ENCODE measurements at regions not wholly inside any gene's neighbourhood (a gene's known extent, or its start where the extent isn't known, plus 50 kb on each side); places are given as distances from the start of the nearest gene placed in this dataset.
A peak's percentile ranks its signal among the peaks of the same experiment; 100 is the strongest.

- DNase-seq (ENCODE audit: low read depth in 4 of 6, low spot score in 6 of 6), result no peak
- Histone ChIP-seq H3K4me1 (ENCODE audit: control insufficient read depth, insufficient read depth, low read length) (peaks cover 10% of the 10 kb centered on the region), H3K4me3 (ENCODE audit: low read depth, low read length) (no peak overlapping the region), H3K9me3 (ENCODE audit: control insufficient read depth, insufficient read depth, low read length) (no peaks in the 10 kb centered on the region), H3K27me3 (ENCODE audit: control insufficient read depth, insufficient read depth, low read length) (peaks cover 9% of the 10 kb centered on the region), H3K27ac (ENCODE audit: low read depth, low read length) (peak overlapping the region; percentile 47), H3K36me3 (ENCODE audit: control insufficient read depth, insufficient read depth, low read length) (no peaks in the 10 kb centered on the region)
- WGBS (ENCODE audit: insufficient coverage), result 83% methylated on average over 10 of the region's 12 CpGs
Observed at GRCh38 chr6:6806844-6807518, 218.5 kb downstream of the LY86 start.

GRCh38 chr6:6808343-6808742 lies 219.8 kb downstream of the LY86 start:
- no peak overlapping the region for H3K27ac ChIP-seq (ENCODE audit: low read depth, low read length)
- DNase-seq (ENCODE audit: low read depth in 4 of 6, low spot score in 6 of 6), result no peak
- no peaks in the 10 kb centered on the region for H3K9me3 ChIP-seq (ENCODE audit: control insufficient read depth, insufficient read depth, low read length)
- peaks cover 9% of the 10 kb centered on the region for H3K27me3 ChIP-seq (ENCODE audit: control insufficient read depth, insufficient read depth, low read length)
- H3K4me3 ChIP-seq (ENCODE audit: low read depth, low read length), result no peak overlapping the region
- H3K4me1 ChIP-seq (ENCODE audit: control insufficient read depth, insufficient read depth, low read length), result peaks cover 10% of the 10 kb centered on the region
- no peaks in the 10 kb centered on the region for H3K36me3 ChIP-seq (ENCODE audit: control insufficient read depth, insufficient read depth, low read length)
- 100% methylated on average over 1 of the region's 5 CpGs for WGBS (ENCODE audit: insufficient coverage)

GRCh38 chr6:6808915-6809314 lies 220.4 kb downstream of the LY86 start:
- no peaks in the 10 kb centered on the region for H3K36me3 ChIP-seq (ENCODE audit: control insufficient read depth, insufficient read depth, low read length)
- no peak overlapping the region for H3K4me3 ChIP-seq (ENCODE audit: low read depth, low read length)
- H3K27me3 ChIP-seq (ENCODE audit: control insufficient read depth, insufficient read depth, low read length), result peaks cover 9% of the 10 kb centered on the region
- peaks cover 10% of the 10 kb centered on the region for H3K4me1 ChIP-seq (ENCODE audit: control insufficient read depth, insufficient read depth, low read length)
- DNase-seq (ENCODE audit: low read depth in 4 of 6, low spot score in 6 of 6), result no peak
- no peak overlapping the region for H3K27ac ChIP-seq (ENCODE audit: low read depth, low read length)
- no CpG with 5 or more reads among the region's 4 CpGs for WGBS (ENCODE audit: insufficient coverage)
- no peaks in the 10 kb centered on the region for H3K9me3 ChIP-seq (ENCODE audit: control insufficient read depth, insufficient read depth, low read length)

- no peak for DNase-seq (ENCODE audit: low read depth in 4 of 6, low spot score in 6 of 6)
Observed at GRCh38 chr6:6810727-6811126, 222.2 kb downstream of the LY86 start.

GRCh38 chr6:6811128-6812009 lies 222.8 kb downstream of the LY86 start:
- peaks cover 9% of the 10 kb centered on the region for H3K27me3 ChIP-seq (ENCODE audit: control insufficient read depth, insufficient read depth, low read length)
- no peak overlapping the region for H3K27ac ChIP-seq (ENCODE audit: low read depth, low read length)
- H3K9me3 ChIP-seq (ENCODE audit: control insufficient read depth, insufficient read depth, low read length), result no peaks in the 10 kb centered on the region
- peaks cover 10% of the 10 kb centered on the region for H3K4me1 ChIP-seq (ENCODE audit: control insufficient read depth, insufficient read depth, low read length)
- WGBS (ENCODE audit: insufficient coverage), result 28% methylated on average over 6 of the region's 16 CpGs
- DNase-seq (ENCODE audit: low read depth in 4 of 6, low spot score in 6 of 6), result peak in 2 of 6 donors; percentile 25 to 37
- peak overlapping the region; percentile 32 for H3K4me3 ChIP-seq (ENCODE audit: low read depth, low read length)
- no peaks in the 10 kb centered on the region for H3K36me3 ChIP-seq (ENCODE audit: control insufficient read depth, insufficient read depth, low read length)

More at GRCh38 chr6:6810727-6811126, 222.2 kb downstream of the LY86 start:
- no peaks in the 10 kb centered on the region for H3K9me3 ChIP-seq (ENCODE audit: control insufficient read depth, insufficient read depth, low read length)
- no peaks in the 10 kb centered on the region for H3K36me3 ChIP-seq (ENCODE audit: control insufficient read depth, insufficient read depth, low read length)
- peaks cover 9% of the 10 kb centered on the region for H3K27me3 ChIP-seq (ENCODE audit: control insufficient read depth, insufficient read depth, low read length)
- WGBS (ENCODE audit: insufficient coverage), result 68% methylated on average over 5 of the region's 6 CpGs
- peaks cover 10% of the 10 kb centered on the region for H3K4me1 ChIP-seq (ENCODE audit: control insufficient read depth, insufficient read depth, low read length)
- peak overlapping the region; percentile 32 for H3K4me3 ChIP-seq (ENCODE audit: low read depth, low read length)
- no peak overlapping the region for H3K27ac ChIP-seq (ENCODE audit: low read depth, low read length)

GRCh38 chr6:6812427-6812826 lies 223.9 kb downstream of the LY86 start:
- Histone ChIP-seq H3K4me1 (ENCODE audit: control insufficient read depth, insufficient read depth, low read length) (peaks cover 10% of the 10 kb centered on the region), H3K27ac (ENCODE audit: low read depth, low read length) (no peak overlapping the region), H3K9me3 (ENCODE audit: control insufficient read depth, insufficient read depth, low read length) (no peaks in the 10 kb centered on the region), H3K27me3 (ENCODE audit: control insufficient read depth, insufficient read depth, low read length) (peaks cover 7% of the 10 kb centered on the region), H3K4me3 (ENCODE audit: low read depth, low read length) (no peak overlapping the region), H3K36me3 (ENCODE audit: control insufficient read depth, insufficient read depth, low read length) (no peaks in the 10 kb centered on the region)
- DNase-seq (ENCODE audit: low read depth in 4 of 6, low spot score in 6 of 6), result no peak
- WGBS (ENCODE audit: insufficient coverage), result no CpG with 5 or more reads among the region's 2 CpGs

- H3K27ac ChIP-seq (ENCODE audit: low read depth, low read length), result no peak overlapping the region
- no peak for DNase-seq (ENCODE audit: low read depth in 4 of 6, low spot score in 6 of 6)
- H3K4me1 ChIP-seq (ENCODE audit: control insufficient read depth, insufficient read depth, low read length), result peaks cover 12% of the 10 kb centered on the region
- H3K36me3 ChIP-seq (ENCODE audit: control insufficient read depth, insufficient read depth, low read length), result no peaks in the 10 kb centered on the region
- H3K4me3 ChIP-seq (ENCODE audit: low read depth, low read length), result no peak overlapping the region
- peaks cover 10% of the 10 kb centered on the region for H3K27me3 ChIP-seq (ENCODE audit: control insufficient read depth, insufficient read depth, low read length)
- WGBS (ENCODE audit: insufficient coverage), result no CpG with 5 or more reads among the region's 5 CpGs
- no peaks in the 10 kb centered on the region for H3K9me3 ChIP-seq (ENCODE audit: control insufficient read depth, insufficient read depth, low read length)
Observed at GRCh38 chr6:6815732-6816131, 227.2 kb downstream of the LY86 start.

GRCh38 chr6:6816716-6817115 lies 228.2 kb downstream of the LY86 start:
- H3K4me3 ChIP-seq (ENCODE audit: low read depth, low read length), result no peak overlapping the region
- H3K27me3 ChIP-seq (ENCODE audit: control insufficient read depth, insufficient read depth, low read length), result peaks cover 3% of the 10 kb centered on the region
- WGBS (ENCODE audit: insufficient coverage), result 96% methylated on average over 6 of the region's 7 CpGs

GRCh38 chr6:6818078-6818639 lies 229.6 kb downstream of the LY86 start:
- 86% methylated on average over 10 of the region's 10 CpGs for WGBS (ENCODE audit: insufficient coverage)
- H3K9me3 ChIP-seq (ENCODE audit: control insufficient read depth, insufficient read depth, low read length), result no peaks in the 10 kb centered on the region
- H3K27me3 ChIP-seq (ENCODE audit: control insufficient read depth, insufficient read depth, low read length), result peaks cover 3% of the 10 kb centered on the region

More at GRCh38 chr6:6816716-6817115, 228.2 kb downstream of the LY86 start:
- no peak for DNase-seq (ENCODE audit: low read depth in 4 of 6, low spot score in 6 of 6)
- Histone ChIP-seq H3K27ac (ENCODE audit: low read depth, low read length) (no peak overlapping the region), H3K36me3 (ENCODE audit: control insufficient read depth, insufficient read depth, low read length) (no peaks in the 10 kb centered on the region), H3K4me1 (ENCODE audit: control insufficient read depth, insufficient read depth, low read length) (peaks cover 6% of the 10 kb centered on the region), H3K9me3 (ENCODE audit: control insufficient read depth, insufficient read depth, low read length) (no peaks in the 10 kb centered on the region)

More at GRCh38 chr6:6818078-6818639, 229.6 kb downstream of the LY86 start:
- Histone ChIP-seq H3K4me1 (ENCODE audit: control insufficient read depth, insufficient read depth, low read length) (peaks cover 4% of the 10 kb centered on the region), H3K4me3 (ENCODE audit: low read depth, low read length) (no peak overlapping the region), H3K36me3 (ENCODE audit: control insufficient read depth, insufficient read depth, low read length) (no peaks in the 10 kb centered on the region), H3K27ac (ENCODE audit: low read depth, low read length) (no peak overlapping the region)
- no peak for DNase-seq (ENCODE audit: low read depth in 4 of 6, low spot score in 6 of 6)

All from spinal cord (tissue), 9 donors.